A549 (cell line): ENCODE measurements at regions not wholly inside any gene's neighbourhood (a gene's known extent, or its start where the extent isn't known, plus 50 kb on each side); places are given as distances from the start of the nearest gene placed in this dataset.

Experiments
- ATAC-seq, 2 experiments: fragments of 200-7000 bp in 1 of 2; fragments of >200 bp in 1 of 2; cut with Nextera tagmentation in 1 of 2; cut with Tn5 transposase in 1 of 2; 3 replicates each; pipeline versions ENCODE4 v1.8.0 to v1.9.1; 2018 to 2020; ENCODE audit warnings: mild to moderate bottlenecking in 1 of 2, moderate library complexity in 1 of 2
- CTCF ChIA-PET: fragments of 300-600 bp; sonication (Branson Sonifier 250); formaldehyde crosslinking; extraction: SDS; loops from one replicate; lab custom pipeline; 2021; ENCODE audit warnings: antibody characterized with exemption, inconsistent platforms; lab: Yijun Ruan, JAX
- POLR2A ChIA-PET: fragments of 350-600 bp; formaldehyde crosslinking; extraction: SDS; loops from one replicate; lab custom pipeline; 2021; ENCODE audit warnings: antibody characterized with exemption, inconsistent platforms; lab: Yijun Ruan, JAX
- DNase-seq, 2 experiments: peaks; one replicate each; pipeline versions ENCODE4 v3.0.0 to v3.0.0-alpha.2; 2011 to 2016; ENCODE audit warnings: low read depth in 1 of 2, low spot score in 1 of 2
- FAIRE-seq: peaks from 2 replicates; lab custom pipeline; 2011; peaks lifted over from hg19 to GRCh38; lab: Jason Lieb, UNC
- H3K27ac ChIP-seq, 2 experiments: fragments of >200 bp; sonication (Bioruptor Twin); formaldehyde crosslinking; 3 replicates each; pipeline ENCODE4 v1.5.1; 2016 to 2017
- H3K4me1 ChIP-seq: fragments of >200 bp; sonication (Bioruptor Twin); formaldehyde crosslinking; 3 replicates; pipeline ENCODE4 v1.6.1; 2016
- H3K4me2 ChIP-seq: fragments of >200 bp; sonication (Bioruptor Twin); formaldehyde crosslinking; 3 replicates; pipeline ENCODE4 v1.6.1; 2016
- H3K4me3 ChIP-seq: fragments of >200 bp; sonication (Bioruptor Twin); formaldehyde crosslinking; 3 replicates; pipeline ENCODE4 v1.5.1; 2016
- H3K9me3 ChIP-seq: fragments of >200 bp; sonication (Bioruptor Twin); formaldehyde crosslinking; 3 replicates; pipeline ENCODE4 v1.6.1; 2016
- BHLHE40 ChIP-seq: IDR thresholded peaks from 2 replicates; pipeline ENCODE4 v1.6.1; 2012; ENCODE audit warnings: low read depth, low read length, inconsistent platforms
- CTCF ChIP-seq: fragments of >200 bp; sonication (Bioruptor Twin); formaldehyde crosslinking; IDR thresholded peaks from 3 replicates; pipeline ENCODE4 v1.5.1; 2016
- E2F6 ChIP-seq: IDR thresholded peaks from 2 replicates; pipeline ENCODE4 v1.6.1; 2012; ENCODE audit warnings: low read depth, borderline replicate concordance
- ELK1 ChIP-seq: fragments of 150-350 bp; IDR thresholded peaks from 2 replicates; pipeline ENCODE4 v1.6.1; 2014; ENCODE audit warnings: low read depth, mild to moderate bottlenecking, low read length
- EP300 ChIP-seq, 2 experiments: fragments of >200 bp; sonication (Bioruptor Twin); formaldehyde crosslinking; IDR thresholded peaks; 2 replicates in 1 of 2; 3 replicates in 1 of 2; pipeline ENCODE4 v1.6.1; 2016 to 2017
- FOSL2 ChIP-seq, 2 experiments: fragments of 450-650 bp in 1 of 2; fragments of >200 bp in 1 of 2; sonication (Bioruptor Twin) in 1 of 2; formaldehyde crosslinking; IDR thresholded peaks; 2 replicates each; pipeline versions ENCODE4 v1.5.0 to v1.6.1; 2016 to 2020; ENCODE audit warnings: mild to moderate bottlenecking in 1 of 2, moderate library complexity in 1 of 2
- FOXS1 ChIP-seq: fragments of 250-450 bp; sonication (Bioruptor Pico); IDR thresholded peaks from 2 replicates; pipeline ENCODE4 v1.5.0; 2020; ENCODE audit warnings: mild to moderate bottlenecking, moderate library complexity
- GATA3 ChIP-seq: IDR thresholded peaks from 2 replicates; pipeline ENCODE4 v1.6.1; 2012; ENCODE audit warnings: borderline replicate concordance
- HEYL ChIP-seq: fragments of 250-450 bp; sonication (Bioruptor Pico); IDR thresholded peaks from 2 replicates; pipeline ENCODE4 v1.8.0; 2021; ENCODE audit warnings: mild to moderate bottlenecking, moderate library complexity
- HOXA7 ChIP-seq: fragments of 250-450 bp; sonication (Bioruptor Pico); IDR thresholded peaks from 2 replicates; pipeline ENCODE4 v1.5.0; 2020; ENCODE audit warnings: mild to moderate bottlenecking, moderate library complexity
- JUN ChIP-seq, 2 experiments: fragments of >200 bp; sonication (Bioruptor Twin); formaldehyde crosslinking; IDR thresholded peaks; 2 replicates in 1 of 2; 3 replicates in 1 of 2; pipeline ENCODE4 v1.6.1; 2016 to 2017
- MAFK ChIP-seq: fragments of 450-650 bp; IDR thresholded peaks from 2 replicates; pipeline ENCODE4 v1.6.1; 2014; ENCODE audit not compliant: partially characterized antibody
- MYC ChIP-seq: IDR thresholded peaks from 2 replicates; pipeline ENCODE4 v1.6.1; 2012; ENCODE audit warnings: mild to moderate bottlenecking, inconsistent platforms, low read length, improper control_type of control experiment, borderline replicate concordance
- NPAS2 ChIP-seq: fragments of 250-450 bp; sonication (Bioruptor Pico); IDR thresholded peaks from 2 replicates; pipeline ENCODE4 v1.8.0; 2022; ENCODE audit warnings: mild to moderate bottlenecking, moderate library complexity, borderline replicate concordance
- PHF8 ChIP-seq: fragments of 200-600 bp; sonication (generic); IDR thresholded peaks from 2 replicates; pipeline ENCODE4 v1.6.1; 2016; ENCODE audit warnings: low read depth, mild to moderate bottlenecking, antibody characterized with exemption, moderate library complexity, borderline replicate concordance
- POLR2A ChIP-seq: IDR thresholded peaks from 2 replicates; pipeline ENCODE4 v1.6.1; 2012; ENCODE audit warnings: mild to moderate bottlenecking, low read length
- POLR2AphosphoS2 ChIP-seq: conservative IDR thresholded peaks from 2 replicates; pipeline ENCODE4 v1.6.1; 2012; ENCODE audit warnings: low read length, improper control_type of control experiment, inconsistent platforms
- RAD21 ChIP-seq, 2 experiments: fragments of >200 bp in 1 of 2; sonication (Bioruptor Twin) in 1 of 2; formaldehyde crosslinking in 1 of 2; IDR thresholded peaks in 1 of 2; conservative IDR thresholded peaks in 1 of 2; 2 replicates in 1 of 2; 3 replicates in 1 of 2; pipeline ENCODE4 v1.6.1; 2012 to 2018; ENCODE audit warnings: inconsistent platforms in 1 of 2
- RFX5 ChIP-seq: fragments of 450-650 bp; IDR thresholded peaks from 2 replicates; pipeline ENCODE4 v1.7.1; 2014; ENCODE audit warnings: antibody characterized with exemption, mild to moderate bottlenecking, moderate library complexity
- RNF2 ChIP-seq: fragments of 200-600 bp; sonication (generic); IDR thresholded peaks from 2 replicates; pipeline ENCODE4 v1.6.1; 2016; ENCODE audit warnings: low read depth, mild to moderate bottlenecking, antibody characterized with exemption, moderate library complexity, borderline replicate concordance
- SMC3 ChIP-seq: fragments of >200 bp; sonication (Bioruptor Twin); formaldehyde crosslinking; IDR thresholded peaks from 3 replicates; pipeline ENCODE4 v1.6.1; 2018; ENCODE audit warnings: inconsistent platforms
- USF2 ChIP-seq: fragments of 450-650 bp; IDR thresholded peaks from 2 replicates; pipeline ENCODE4 v1.6.1; 2014; ENCODE audit warnings: antibody characterized with exemption
- ZSCAN20 ChIP-seq: fragments of 250-450 bp; sonication (Bioruptor Pico); IDR thresholded peaks from 2 replicates; pipeline ENCODE4 v1.8.0; 2022; ENCODE audit warnings: mild to moderate bottlenecking, moderate library complexity
- WGBS: methylation state at CpG from one replicate; pipeline ENCODE4 v1.1.6; 2017; ENCODE audit errors: missing lambda C conversion rate; 5-methylcytosine and 5-hydroxymethylcytosine counted together

GRCh38 chr18:73485166-73485565, 617.4 kb upstream of the NETO1 start:
- no peak for TF ChIP-seq MAFK
- TF ChIP-seq POLR2A: no peak
- TF ChIP-seq HOXA7 (CRISPR knock-in tag): no peak
- TF ChIP-seq NPAS2 (CRISPR knock-in tag): no peak
- no peak for TF ChIP-seq SMC3
- no peak for TF ChIP-seq RAD21 (conservative IDR thresholded peaks at IDR 0.05 in 1 of 2, IDR thresholded peaks at IDR 0.05 in 1 of 2)
- TF ChIP-seq ZSCAN20 (CRISPR knock-in tag): no peak
- TF ChIP-seq FOSL2 (IDR thresholded peaks at IDR 0.05): no peak
- TF ChIP-seq FOSL2 (CRISPR knock-in tag; IDR thresholded peaks at IDR 0.05): no peak
- TF ChIP-seq BHLHE40: no peak
- TF ChIP-seq EP300 (IDR thresholded peaks at IDR 0.05): no peak
- TF ChIP-seq RFX5: no peak
- no peak for TF ChIP-seq FOXS1 (CRISPR knock-in tag)
- no peak for TF ChIP-seq E2F6
- no peak for TF ChIP-seq GATA3
- TF ChIP-seq CTCF: no peak
- no peak for TF ChIP-seq PHF8
- no peak for TF ChIP-seq POLR2AphosphoS2
- no peaks in the 10 kb centered on the region for H3K4me1 ChIP-seq
- ATAC-seq: no peak
- CTCF ChIA-PET: no interaction called here
- H3K4me3 ChIP-seq: no peak overlapping the region
- FAIRE-seq: no peak
- H3K4me2 ChIP-seq: no peak overlapping the region
- H3K9me3 ChIP-seq: no peaks in the 10 kb centered on the region
- 23% methylated on average over 3 of the region's 3 CpGs for WGBS
- POLR2A ChIA-PET: no interaction called here
- no peak overlapping the region for H3K27ac ChIP-seq
- DNase-seq: no peak

GRCh38 chr18:73482901-73483300, 615.1 kb upstream of the NETO1 start:
- Histone ChIP-seq H3K4me3 (no peak overlapping the region), H3K4me2 (no peak overlapping the region), H3K4me1 (no peaks in the 10 kb centered on the region), H3K9me3 (no peaks in the 10 kb centered on the region), H3K27ac (no peak overlapping the region)
- FAIRE-seq: no peak
- ATAC-seq: no peak
- CTCF ChIA-PET: no interaction called here
- DNase-seq: no peak
- POLR2A ChIA-PET: no interaction called here
- WGBS: 61% methylated on average over 2 of the region's 2 CpGs
- no peak for TF ChIP-seq HEYL (CRISPR knock-in tag)
- TF ChIP-seq USF2: no peak
- no peak for TF ChIP-seq RNF2
- TF ChIP-seq MYC: no peak
- no peak for TF ChIP-seq ELK1
- TF ChIP-seq JUN (IDR thresholded peaks at IDR 0.05): no peak
- TF ChIP-seq BHLHE40: no peak
